Inflammatory macrophage treated with lipopolysaccharide for 4 hours (primary cell): ENCODE measurements at regions not wholly inside any gene's neighbourhood (a gene's known extent, or its start where the extent isn't known, plus 50 kb on each side); places are given as distances from the start of the nearest gene placed in this dataset.

Experiments
- DNase-seq: peaks from one replicate; pipeline ENCODE4 v3.0.0-alpha.2; 2020

GRCh38 chr11:15705891-15706290 lies 591.2 kb downstream of the INSC start:
- no peak for DNase-seq

DNA sequence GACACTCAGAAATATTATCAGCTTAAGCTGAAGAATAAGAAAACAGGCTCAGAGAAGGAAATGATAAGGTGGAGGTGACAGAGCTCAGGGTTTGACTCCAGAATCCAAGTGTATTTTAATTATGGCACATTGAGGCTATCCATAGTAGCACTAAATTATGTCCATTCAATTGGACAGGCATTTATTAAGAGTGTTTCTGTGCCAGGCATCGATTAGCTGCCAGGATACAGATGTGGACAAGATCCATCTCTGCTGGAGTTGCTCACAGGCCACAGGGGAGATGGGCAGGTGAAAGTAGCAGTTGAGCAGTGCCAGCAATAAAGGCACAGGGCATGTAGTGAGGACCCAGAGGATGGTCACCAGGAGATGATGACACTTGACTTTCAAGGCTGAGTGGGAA lies 592.5 kb downstream of the INSC start:
- no peak for DNase-seq

DNA sequence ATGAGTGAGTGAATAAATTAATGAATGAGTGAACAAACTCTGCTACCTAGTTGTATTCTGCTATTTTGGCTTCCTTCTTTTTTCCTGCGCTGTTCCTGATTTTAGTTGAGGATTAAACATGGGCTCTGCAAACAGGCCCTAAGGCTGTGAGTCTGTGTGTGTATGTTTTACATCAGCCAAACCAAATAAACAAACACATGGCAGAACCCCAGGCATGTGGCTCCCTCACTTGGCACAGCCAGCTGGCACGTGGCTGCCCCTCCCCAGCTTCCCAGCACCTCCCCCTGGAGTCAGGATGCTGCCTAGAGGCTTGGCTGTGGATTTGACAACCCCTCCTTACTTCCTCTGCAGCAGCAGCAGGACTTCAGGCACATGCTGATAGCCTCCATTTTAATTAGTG lies 593.2 kb downstream of the INSC start:
- no peak for DNase-seq

DNA sequence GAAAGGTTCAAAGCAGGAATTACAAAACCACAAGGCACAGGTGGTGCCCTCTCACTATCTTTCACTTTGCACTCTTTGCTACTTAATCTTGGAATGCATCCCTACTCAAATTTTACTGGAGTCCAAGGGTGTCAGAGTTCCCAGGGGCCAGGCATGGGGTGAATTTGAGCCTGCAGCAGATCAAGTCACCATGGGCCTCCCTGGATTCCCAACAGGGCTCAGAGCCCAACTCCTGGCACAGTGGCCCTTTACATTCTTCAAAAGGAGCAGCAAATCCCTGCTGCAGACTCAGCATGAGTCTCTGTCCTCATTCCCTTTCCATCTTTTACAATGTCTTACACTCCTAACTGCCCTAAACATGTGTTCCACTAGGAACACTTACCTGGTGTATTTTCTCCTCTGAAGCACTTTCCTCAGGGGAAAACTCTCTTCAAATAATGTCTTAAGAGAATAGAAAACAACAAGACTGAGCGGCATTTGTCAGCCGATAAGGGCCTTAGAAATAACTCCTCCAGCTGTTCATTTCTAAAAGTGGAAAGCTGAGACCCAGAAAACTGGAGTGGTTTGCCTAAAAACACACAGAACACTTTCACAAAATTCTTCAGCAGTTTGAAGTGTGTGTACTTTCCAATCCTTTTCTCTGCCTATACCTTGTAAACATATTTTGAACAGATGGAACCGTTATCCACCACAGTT lies 596.0 kb downstream of the INSC start:
- no peak for DNase-seq

- DNase-seq = no peak
Observed at GRCh38 chr11:15711311-15711710, 596.6 kb downstream of the INSC start.

DNA sequence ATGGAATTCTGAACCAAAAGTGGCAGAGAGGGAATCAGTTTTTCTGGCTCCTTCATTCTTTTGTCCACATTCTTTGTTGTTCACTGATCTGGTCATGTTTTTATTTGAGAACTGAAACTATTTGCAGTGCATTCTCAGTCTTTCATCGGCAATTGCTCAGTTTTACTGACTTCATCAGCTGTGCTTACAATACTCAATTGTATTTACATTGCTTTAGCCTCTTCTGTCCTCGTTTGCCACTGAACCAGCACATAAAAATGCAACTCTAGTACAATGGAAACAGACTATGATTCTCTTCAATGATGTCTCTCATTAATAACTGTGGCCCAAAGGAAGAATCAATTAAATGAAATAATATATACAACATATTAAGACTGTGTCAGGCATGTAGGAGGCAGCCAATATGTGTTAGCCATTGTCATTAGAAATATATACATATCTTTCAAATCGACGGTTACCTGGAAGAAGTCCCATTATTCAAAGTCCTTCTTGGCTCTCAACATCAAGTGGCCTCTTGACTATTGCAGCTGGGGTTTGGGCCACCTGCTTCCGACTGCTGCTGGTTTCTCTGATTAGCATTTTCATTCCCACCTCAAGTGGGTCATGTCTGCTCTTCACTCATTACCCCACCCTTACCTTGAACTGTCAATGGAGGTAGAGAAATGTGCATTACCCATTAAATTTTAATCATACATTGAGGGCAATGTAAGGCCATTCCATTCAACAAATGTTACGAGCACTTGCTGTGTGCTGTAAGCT lies 600.1 kb downstream of the INSC start:
- no peak for DNase-seq

DNA sequence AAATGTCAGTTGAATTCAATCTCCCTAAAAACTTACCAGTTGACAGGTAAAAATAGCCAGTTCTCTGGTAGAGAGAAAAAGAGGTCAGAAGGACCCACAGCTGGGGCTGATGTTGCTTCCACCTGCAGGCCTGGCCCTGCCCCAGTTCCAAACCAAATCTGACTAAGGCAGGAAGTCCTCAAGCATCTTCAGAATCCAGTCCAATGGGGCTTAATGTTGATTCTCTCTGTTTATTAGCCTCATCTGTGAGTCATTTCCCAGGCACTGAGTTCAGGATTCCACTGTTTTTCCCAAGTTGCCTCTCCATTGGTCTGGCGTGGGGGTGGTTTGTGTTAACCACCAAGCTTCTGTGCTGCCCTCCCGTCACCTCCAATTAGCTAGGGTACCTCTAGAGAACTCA lies 601.8 kb downstream of the INSC start:
- no peak for DNase-seq

- no peak for DNase-seq
Observed at GRCh38 chr11:15720460-15720859, 605.7 kb downstream of the INSC start.

DNA sequence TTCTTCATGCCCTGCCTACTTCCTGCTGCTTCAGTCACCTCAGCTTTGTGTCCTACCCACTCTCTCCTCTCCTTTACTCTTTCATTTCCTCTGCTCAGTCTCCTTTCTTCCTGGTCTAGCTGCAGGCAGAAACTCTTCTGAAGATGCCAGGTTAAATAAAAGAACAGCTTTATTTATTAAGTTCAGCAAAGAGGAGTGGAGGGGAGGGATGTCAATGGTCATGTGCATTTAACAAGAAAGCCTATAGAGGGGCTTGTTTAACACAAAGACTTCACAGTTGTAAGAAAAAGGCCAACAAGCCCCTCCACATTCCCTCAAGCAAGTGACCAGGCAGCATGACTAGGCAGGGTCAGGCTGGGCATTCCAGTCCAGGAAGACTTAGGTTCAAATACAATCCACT lies 609.2 kb downstream of the INSC start:
- no peak for DNase-seq

- DNase-seq = no peak
Observed at GRCh38 chr11:15724601-15725000, 609.9 kb downstream of the INSC start.

GRCh38 chr11:15725246-15725645 lies 610.5 kb downstream of the INSC start:
- no peak for DNase-seq

DNA sequence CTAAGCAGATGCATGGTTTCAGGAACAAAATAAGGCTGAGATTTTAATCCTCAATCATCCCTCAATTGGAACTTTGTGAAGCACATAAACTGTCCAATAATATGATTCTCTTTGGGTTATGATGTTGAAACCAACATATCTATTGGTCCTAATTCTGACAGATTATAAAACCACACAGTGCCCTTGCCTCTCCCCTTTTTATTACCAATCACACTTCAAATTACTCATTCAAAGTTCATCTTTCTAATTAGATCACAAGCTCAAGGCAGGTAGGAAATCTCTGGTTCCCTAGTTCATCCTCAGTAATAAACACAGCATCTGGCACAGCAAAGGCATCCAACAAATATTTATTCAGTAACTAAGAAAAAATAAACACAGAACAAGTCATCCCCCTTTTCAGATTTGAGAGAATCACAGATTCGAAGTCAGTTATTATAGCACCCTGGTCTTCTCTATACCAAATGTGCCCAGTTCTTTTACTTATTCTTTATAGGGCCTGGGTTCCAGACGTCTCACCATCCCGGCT lies 611.6 kb downstream of the INSC start:
- no peak for DNase-seq

DNA sequence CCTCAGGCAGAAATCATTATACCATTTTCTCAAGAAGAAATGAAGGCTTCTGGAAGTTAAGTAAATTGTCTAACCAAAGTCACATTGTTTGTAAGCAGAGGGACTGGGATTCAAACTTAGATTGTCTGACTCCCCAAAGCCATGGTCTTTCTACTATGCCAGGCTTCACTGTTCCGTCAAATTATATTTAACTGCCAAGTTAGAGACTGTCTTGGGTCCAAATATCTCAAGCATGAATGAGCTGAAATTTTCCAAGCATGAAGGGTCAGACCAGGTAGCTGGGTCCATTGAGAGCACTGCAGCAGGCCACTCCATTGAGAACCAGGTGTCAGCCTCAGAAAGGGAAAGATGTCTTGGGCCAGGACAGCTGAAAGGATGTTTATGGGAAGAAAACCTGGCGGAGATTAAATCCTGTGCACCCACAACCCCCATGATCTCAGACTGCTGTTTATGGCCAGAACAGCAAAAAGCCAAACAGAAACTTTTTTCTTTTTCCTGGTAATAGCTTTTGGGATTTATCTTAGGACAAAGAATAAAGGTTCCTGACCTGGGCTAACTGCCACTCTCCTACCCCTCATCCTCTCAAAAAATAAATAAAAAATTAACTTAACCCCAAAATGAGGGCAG lies 612.3 kb downstream of the INSC start:
- no peak for DNase-seq

- DNase-seq = no peak
Observed at GRCh38 chr11:15727520-15727914, 612.8 kb downstream of the INSC start.

DNA sequence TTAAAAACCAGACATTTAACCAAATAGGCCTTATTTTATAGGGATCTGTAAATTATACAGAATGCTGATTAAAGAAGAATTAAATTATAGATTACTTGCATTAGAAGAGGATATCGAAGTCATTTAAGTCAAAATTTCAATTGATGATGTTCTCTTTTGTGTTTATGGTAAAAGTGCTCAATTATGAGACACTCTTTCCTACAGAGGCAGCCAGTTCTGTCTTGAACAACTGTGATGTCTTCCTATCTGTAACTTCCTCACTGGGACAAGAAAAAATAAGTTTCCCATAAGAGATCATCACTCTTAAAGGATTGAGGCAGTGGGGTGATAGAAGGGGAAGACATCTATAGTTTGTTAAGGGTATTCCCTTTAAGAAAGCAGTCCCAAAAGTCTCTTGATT lies 613.5 kb downstream of the INSC start:
- no peak for DNase-seq

- no peak for DNase-seq
Observed at GRCh38 chr11:15730263-15730994, 615.7 kb downstream of the INSC start.

- no peak for DNase-seq
Observed at GRCh38 chr11:15730995-15731385, 616.3 kb downstream of the INSC start.

GRCh38 chr11:15735706-15736105 lies 620.6 kb downstream of the SOX6 start:
- DNase-seq = no peak

GRCh38 chr11:15737320-15737719 lies 619.0 kb downstream of the SOX6 start:
- DNase-seq = no peak

- no peak for DNase-seq
Observed at GRCh38 chr11:15738931-15739330, 617.4 kb downstream of the SOX6 start.

DNA sequence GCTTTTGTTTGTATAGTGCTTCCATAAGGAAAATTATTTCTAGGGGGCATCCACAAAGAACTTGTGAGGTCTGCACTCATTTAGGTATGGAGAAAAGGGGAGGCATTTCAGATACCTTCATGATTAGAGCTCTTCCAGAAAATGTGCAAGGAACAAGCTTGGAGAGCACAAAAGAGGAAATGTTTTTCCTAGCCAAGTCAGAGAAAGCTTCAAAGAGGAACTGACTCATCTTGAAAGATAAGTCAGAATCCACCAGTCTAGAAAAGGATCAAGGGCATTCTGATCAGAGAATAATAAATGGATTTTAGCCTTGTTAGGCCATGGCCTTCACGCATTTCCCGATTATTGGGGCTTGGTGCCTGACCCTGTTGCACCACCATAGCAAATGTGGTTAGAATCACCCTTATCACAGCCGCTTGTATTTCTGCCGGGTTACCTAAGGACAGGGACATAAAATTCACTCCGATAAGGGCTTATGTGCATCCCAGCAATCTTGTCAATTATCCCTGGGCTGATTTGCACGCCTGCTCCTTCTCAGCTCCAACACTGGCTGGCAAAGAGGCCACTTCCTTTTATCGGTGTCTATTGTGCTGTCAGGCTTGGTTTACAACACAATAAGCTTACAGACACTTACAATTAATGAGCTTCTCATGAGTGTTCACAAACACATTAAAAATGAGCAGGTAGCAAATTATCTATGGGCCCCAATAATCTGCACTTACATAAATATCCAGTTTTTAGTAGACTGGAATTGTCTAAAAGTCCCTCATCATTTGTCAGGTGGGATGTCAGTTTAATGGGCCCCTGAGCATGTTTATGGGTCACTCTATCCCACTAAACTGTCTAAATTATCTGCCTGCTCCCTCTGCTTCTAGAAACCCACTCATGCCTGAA lies 613.5 kb downstream of the SOX6 start:
- peak; percentile 55 for DNase-seq

- DNase-seq = no peak
Observed at GRCh38 chr11:15744693-15745092, 611.7 kb downstream of the SOX6 start.
